GM12892 (cell line): ENCODE measurements at regions not wholly inside any gene's neighbourhood (a gene's known extent, or its start where the extent isn't known, plus 50 kb on each side); places are given as distances from the start of the nearest gene placed in this dataset.

Experiments
- POLR2A ChIP-seq: IDR thresholded peaks from 2 replicates; pipeline ENCODE4 v1.6.1; 2011; ENCODE audit warnings: low read depth, low read length, control low read depth
- POLR2AphosphoS5 ChIP-seq: IDR thresholded peaks from 2 replicates; pipeline ENCODE4 v1.6.1; 2011; ENCODE audit warnings: low read depth, low read length, control low read depth
- TAF1 ChIP-seq: IDR thresholded peaks from 2 replicates; pipeline ENCODE4 v1.6.1; 2011; ENCODE audit warnings: low read depth, mild to moderate bottlenecking, control low read depth, low read length, borderline replicate concordance

GRCh38 chr12:58372298-58372697 lies 430.9 kb downstream of the ATP23 start:
- TF ChIP-seq TAF1 (no peak), POLR2AphosphoS5 (no peak), POLR2A (no peak)
